Suppressor macrophage (primary cell): ENCODE measurements at regions not wholly inside any gene's neighbourhood (a gene's known extent, or its start where the extent isn't known, plus 50 kb on each side); places are given as distances from the start of the nearest gene placed in this dataset.

ENCODE experiments used
- DNase-seq, 4 experiments: peaks; one replicate each; pipeline ENCODE4 v3.0.0-alpha.2; 2020 to 2022

DNA sequence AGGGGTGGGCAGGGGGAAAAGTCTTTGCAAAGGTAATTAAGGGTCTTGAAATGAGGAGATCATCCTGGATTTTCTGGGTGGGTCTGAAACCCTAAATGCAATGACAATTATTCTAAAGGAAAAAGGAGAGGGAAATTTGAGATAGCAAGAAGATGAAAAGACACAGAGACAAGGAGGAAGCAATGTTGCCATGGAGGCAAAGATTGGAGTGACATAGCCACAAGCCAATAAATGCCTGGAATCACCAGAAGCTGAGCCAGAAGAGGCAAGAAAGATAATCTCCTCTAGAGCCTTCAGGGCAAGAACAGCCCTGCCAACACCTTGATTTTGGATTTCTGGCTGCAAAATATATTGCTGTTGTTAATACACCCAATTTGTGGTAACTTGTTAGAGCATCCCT, 1246.3 kb upstream of the PIK3C3 start:
- no peak for DNase-seq

DNA sequence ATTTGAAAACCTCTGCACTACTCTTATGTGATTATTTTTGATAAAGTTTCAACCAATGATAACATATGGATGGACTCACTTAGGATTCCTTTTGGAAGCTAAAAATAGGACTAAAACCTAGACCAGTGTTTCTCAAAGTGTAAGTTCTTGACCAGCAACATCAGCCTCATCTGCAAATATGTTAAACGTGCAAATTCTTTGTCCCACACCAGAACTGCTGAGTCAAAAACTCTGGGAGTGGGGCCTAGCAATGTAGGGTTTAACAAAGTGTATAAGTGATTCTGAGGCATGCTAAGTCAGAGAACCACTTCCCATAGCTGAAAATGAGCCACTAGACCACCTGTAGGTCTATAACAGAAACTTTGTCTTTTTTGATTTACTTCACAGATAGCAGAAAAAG, 1247.2 kb upstream of the PIK3C3 start:
- DNase-seq, result no peak

DNA sequence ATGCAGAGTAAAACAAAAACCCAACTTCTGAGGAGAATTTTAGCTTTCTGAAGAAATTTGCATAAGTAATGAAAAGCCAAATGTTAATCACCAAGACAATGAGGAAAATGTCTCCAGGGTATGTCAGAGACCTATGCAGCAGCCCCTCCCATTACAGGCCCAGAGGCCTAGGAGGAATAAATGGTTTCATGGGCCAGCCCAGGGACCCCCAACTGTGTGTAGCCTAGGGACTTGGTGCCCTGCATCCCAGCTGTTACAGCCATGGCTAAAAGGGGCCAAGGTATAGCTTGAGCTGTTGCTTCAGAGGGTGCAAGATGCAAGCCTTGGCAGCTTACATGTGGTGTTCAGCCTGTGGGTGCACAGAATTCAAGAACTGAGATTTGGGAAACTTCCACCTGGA, 1256.9 kb upstream of the PIK3C3 start:
- DNase-seq, result no peak

DNA sequence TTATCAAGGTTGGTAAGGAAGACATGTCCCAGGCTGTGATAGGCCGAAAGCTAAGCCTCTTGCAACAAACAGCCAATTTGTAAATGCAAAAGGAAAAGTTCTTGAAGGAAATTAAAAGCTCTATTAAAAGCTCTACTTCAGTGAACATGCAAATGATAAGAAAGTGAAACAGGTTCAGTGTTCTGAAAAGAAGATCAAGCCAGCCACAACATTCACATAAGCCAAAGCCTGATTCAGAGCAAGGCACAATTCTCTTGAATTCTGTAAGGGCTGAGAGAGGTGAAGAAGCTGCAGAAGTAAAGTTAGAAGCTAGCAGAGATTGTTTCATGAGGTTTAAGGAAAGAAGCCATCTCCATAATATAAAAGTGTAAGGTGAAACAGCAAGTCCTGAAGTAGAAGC, 1259.5 kb upstream of the PIK3C3 start:
- no peak for DNase-seq

GRCh38 chr18:40692871-40693270, 1262.2 kb upstream of the PIK3C3 start:
- DNase-seq, result no peak

DNA sequence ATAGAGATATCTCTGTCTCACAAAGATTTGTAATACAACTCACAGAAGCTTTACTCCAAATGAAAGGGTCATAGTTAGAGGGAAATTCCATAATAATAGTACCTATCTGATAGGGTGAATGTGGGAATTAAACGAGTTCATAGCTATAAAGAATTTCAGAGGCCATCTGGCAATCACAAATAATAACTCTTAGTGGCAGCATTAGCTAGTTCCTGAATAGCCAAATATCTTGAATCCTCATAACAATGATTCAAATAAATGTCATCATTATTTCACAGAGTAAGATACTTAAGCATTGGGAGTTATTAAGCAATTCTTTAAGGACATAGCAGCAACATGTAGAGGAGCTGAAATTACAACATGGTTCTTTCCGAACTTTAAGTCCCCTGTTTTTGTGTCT, 1265.0 kb upstream of the PIK3C3 start:
- DNase-seq, result no peak

DNA sequence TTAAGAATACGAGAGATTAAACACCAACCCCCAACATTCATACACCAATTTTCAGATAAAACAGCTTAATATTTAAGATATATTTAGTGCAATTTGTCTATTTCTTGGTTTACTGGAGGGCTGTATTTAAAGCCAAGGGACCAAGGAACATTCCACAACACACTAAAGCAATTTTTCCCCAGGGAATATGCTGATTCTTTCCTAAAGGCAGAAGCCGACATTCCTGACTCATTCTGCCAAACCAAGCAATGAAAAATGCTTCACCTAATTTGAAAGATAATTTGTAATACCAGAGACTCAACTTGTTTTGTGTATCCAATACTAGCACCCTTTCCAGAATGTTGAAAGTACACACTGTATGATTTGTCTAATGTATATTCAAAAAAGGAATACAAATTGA, 1267.6 kb upstream of the PIK3C3 start:
- DNase-seq, result no peak

GRCh38 chr18:40686836-40687235, 1268.2 kb upstream of the PIK3C3 start:
- no peak for DNase-seq

DNA sequence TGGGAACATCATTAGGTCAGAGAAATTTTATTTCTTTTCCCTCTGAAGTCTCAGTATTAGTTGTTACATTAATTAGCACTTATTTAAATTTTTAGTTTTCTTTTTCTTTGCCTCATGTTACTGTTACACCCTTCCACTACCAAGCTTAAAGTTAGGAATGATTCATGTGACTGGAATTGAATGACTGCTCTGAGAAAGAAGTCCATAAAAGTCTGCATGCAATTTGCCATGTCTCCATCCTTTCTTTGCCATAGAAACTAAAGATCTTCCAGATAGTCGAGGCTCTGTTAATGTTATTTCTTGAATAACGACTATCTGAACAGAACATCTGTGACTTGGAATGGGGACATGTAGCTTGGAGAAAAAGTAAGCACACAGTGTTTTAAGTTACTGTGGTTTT, 1269.8 kb upstream of the PIK3C3 start:
- no peak for DNase-seq

GRCh38 chr18:40678318-40678717, 1276.7 kb upstream of the PIK3C3 start:
- no peak for DNase-seq

GRCh38 chr18:40676668-40677067, 1278.4 kb upstream of the PIK3C3 start:
- DNase-seq, result no peak

GRCh38 chr18:40673150-40673549, 1281.9 kb upstream of the PIK3C3 start:
- no peak for DNase-seq

- no peak for DNase-seq
Observed at GRCh38 chr18:40672590-40672989, 1282.4 kb upstream of the PIK3C3 start.

DNA sequence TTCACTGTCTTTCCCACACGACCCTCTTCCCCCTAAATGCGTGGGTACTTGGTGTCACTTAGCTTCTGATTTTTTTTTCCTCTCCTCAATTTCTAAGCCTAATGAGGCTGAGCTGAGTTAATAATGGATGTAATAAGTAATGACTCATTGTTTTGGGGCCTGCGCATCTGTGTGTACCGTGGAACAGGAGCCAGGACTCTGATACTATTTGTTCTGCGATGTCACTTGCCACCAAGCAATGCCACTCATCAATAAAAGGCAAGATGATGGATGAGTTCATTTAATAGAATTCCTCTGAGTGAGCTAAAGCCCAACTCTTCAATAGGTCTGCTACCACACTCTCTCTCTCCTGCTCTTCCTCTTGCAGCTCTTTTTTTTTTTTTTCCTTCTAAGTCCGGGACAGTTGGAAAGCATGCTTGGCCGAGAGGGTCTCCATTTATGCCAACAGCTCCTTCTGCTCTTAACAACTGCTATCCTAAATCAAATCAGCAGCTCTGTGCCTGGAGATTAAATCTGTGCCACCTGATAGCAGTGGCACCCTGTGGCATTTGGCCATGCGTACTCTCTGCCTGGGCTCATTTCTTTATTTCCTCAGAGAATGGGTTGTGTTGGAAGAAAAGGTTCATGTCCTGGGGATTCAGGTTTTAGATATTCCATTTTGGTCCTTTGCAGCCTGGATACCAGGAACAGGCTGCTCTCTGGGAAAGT, 1284.2 kb upstream of the PIK3C3 start:
- no peak for DNase-seq

- no peak for DNase-seq
Observed at GRCh38 chr18:40662898-40663437, 1292.1 kb upstream of the PIK3C3 start.

DNA sequence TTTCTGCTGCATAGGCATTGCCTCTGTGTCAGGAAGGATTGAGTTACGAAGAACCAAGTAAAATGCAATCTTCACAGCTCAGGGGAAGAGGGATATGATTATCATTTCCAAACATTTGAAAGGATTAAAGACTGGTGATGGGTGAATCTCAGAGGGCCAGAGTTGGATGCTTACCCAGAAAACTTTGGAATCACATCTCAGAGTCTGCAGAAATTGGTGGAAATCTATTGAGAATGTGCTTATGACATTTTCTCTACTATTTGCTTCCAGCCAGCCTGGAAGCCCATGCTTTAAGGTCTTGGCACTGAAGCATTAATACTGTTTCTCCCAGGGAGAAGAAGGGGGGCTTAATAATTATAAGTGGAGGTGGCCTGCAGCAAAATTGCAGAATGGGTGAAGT, 1301.4 kb upstream of the PIK3C3 start:
- no peak for DNase-seq

- no peak for DNase-seq
Observed at GRCh38 chr18:40652321-40652720, 1302.7 kb upstream of the PIK3C3 start.

- no peak for DNase-seq
Observed at GRCh38 chr18:40651163-40651562, 1303.9 kb upstream of the PIK3C3 start.

DNA sequence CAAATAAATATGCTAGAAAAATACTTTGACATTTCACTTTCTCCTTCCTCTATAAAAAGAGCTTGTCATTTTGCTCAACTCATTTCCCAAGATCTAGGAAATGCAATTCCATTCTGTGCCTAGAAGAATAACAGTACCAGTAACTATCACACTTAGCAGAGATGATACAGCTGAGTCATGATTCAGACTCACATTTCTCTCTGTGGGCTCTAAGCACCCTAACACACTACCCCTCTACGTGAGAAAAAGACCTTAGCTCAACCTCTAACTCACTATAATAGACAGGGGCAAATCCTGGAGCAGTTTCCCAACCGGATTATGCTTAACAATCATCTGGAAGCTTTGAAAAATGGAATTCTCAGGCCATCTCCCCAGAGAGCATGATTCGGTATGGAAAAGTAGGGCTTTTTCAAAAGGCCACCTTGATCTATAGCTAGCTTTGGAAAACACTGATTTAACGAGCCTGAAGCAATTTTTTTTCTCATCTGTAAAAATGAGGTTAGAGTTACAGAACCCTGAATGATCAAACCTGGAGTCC, 1312.3 kb upstream of the PIK3C3 start:
- no peak for DNase-seq

- DNase-seq, result no peak
Observed at GRCh38 chr18:40631319-40631718, 1323.7 kb upstream of the PIK3C3 start.

DNA sequence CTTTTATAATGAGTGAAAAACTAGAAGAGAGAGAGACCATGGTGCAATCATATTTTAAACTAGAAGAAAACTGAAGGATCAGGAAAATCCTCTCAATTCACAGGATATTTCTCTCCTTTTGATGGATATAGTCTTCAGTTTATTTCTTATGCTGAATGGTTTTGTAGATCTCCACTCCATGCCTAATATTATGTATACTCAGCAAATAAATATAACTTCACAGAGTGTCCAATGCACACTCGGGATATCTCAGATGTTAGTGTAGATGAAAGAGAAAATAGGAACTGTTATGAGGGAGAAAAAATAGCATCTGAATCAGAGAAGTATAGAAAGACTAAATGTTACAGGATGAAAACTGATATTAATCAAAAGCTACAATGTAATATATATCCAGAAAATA, 1324.5 kb upstream of the PIK3C3 start:
- DNase-seq, result no peak

GRCh38 chr18:40624959-40625358, 1330.1 kb upstream of the PIK3C3 start:
- no peak for DNase-seq

GRCh38 chr18:40613721-40614120, 1341.3 kb upstream of the PIK3C3 start:
- no peak for DNase-seq

GRCh38 chr18:40612356-40612755, 1342.7 kb upstream of the PIK3C3 start:
- DNase-seq, result no peak

DNA sequence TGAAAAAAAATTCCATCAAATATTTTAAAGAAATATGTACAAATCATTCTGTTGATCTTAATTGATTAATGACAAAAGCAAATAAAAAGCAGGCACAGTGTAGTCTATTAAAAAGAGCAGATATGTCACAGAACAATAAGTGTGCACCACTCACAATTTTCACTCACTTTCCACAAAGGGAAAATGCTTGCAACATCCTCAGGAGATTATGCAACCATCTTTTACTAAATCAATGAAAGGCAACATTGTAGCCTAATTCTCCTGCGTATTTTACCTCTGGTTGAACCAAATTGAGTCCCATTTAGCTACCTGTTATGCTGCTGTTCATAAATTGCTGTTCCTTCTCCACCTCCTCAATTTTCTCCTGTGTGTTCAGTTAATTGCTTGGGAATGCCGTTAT, 1346.8 kb upstream of the PIK3C3 start:
- DNase-seq, result no peak
